WERI-Rb-1 (cell line): ENCODE measurements at regions not wholly inside any gene's neighbourhood (a gene's known extent, or its start where the extent isn't known, plus 50 kb on each side); places are given as distances from the start of the nearest gene placed in this dataset.

ENCODE experiments used
- DNase-seq: peaks from one replicate; pipeline ENCODE4 v3.0.0-alpha.2; 2020
- H3K27ac ChIP-seq: fragments of 250-450 bp; sonication (Bioruptor Pico); 2 replicates; pipeline ENCODE4 v1.5.1; 2020; ENCODE audit warnings: mild to moderate bottlenecking, moderate library complexity
- H3K27me3 ChIP-seq: fragments of 250-450 bp; sonication (Bioruptor Pico); 2 replicates; pipeline ENCODE4 v1.5.1; 2021; ENCODE audit warnings: mild to moderate bottlenecking, low read depth, moderate library complexity; ENCODE audit not compliant: insufficient read depth, severe bottlenecking
- H3K36me3 ChIP-seq: fragments of 250-450 bp; sonication (Bioruptor Pico); 2 replicates; pipeline ENCODE4 v1.5.1; 2020; ENCODE audit warnings: mild to moderate bottlenecking, moderate library complexity
- H3K4me3 ChIP-seq: 2 replicates; pipeline ENCODE4 v1.5.1; 2011; ENCODE audit warnings: low read depth, mild to moderate bottlenecking, control low read depth, low read length
- H3K9me3 ChIP-seq: fragments of 250-450 bp; sonication (Bioruptor Pico); 2 replicates; pipeline ENCODE4 v1.5.1; 2021; ENCODE audit warnings: mild to moderate bottlenecking, moderate library complexity; ENCODE audit not compliant: severe bottlenecking
- CTCF ChIP-seq: IDR thresholded peaks from 2 replicates; pipeline ENCODE4 v1.5.1; 2011; ENCODE audit warnings: low read depth, mild to moderate bottlenecking, control low read depth, inconsistent platforms, low read length

- H3K27ac ChIP-seq = no peak overlapping the region
- H3K4me3 ChIP-seq = no peak overlapping the region
- H3K36me3 ChIP-seq = no peaks in the 10 kb centered on the region
Measured at GRCh38 chr4:151459375-151459774, 50.4 kb downstream of the FHIP1A start.

GRCh38 chr4:151460434-151460833, 51.5 kb downstream of the FHIP1A start:
- no peaks in the 10 kb centered on the region for H3K9me3 ChIP-seq
- H3K36me3 ChIP-seq = no peaks in the 10 kb centered on the region
- no peak for TF ChIP-seq CTCF
- no peak for DNase-seq
- no peak overlapping the region for H3K27ac ChIP-seq
- no peak overlapping the region for H3K4me3 ChIP-seq
- no peaks in the 10 kb centered on the region for H3K27me3 ChIP-seq

More at GRCh38 chr4:151459375-151459774, 50.4 kb downstream of the FHIP1A start:
- no peak for TF ChIP-seq CTCF
- Histone ChIP-seq H3K9me3 (no peaks in the 10 kb centered on the region), H3K27me3 (no peaks in the 10 kb centered on the region)
- DNase-seq = no peak

- Histone ChIP-seq H3K9me3 (no peaks in the 10 kb centered on the region), H3K27ac (no peak overlapping the region), H3K4me3 (no peak overlapping the region), H3K36me3 (no peaks in the 10 kb centered on the region), H3K27me3 (no peaks in the 10 kb centered on the region)
- DNase-seq = no peak
- TF ChIP-seq CTCF = no peak
Measured at GRCh38 chr4:151462554-151462953, 53.6 kb downstream of the FHIP1A start.

GRCh38 chr4:151468715-151469696, 60.0 kb downstream of the FHIP1A start:
- TF ChIP-seq CTCF = no peak
- no peak overlapping the region for H3K4me3 ChIP-seq
- H3K9me3 ChIP-seq = no peaks in the 10 kb centered on the region
- no peaks in the 10 kb centered on the region for H3K27me3 ChIP-seq
- no peaks in the 10 kb centered on the region for H3K36me3 ChIP-seq
- no peak overlapping the region for H3K27ac ChIP-seq
- DNase-seq = no peak

- no peaks in the 10 kb centered on the region for H3K27me3 ChIP-seq
- DNase-seq = no peak
- no peak overlapping the region for H3K4me3 ChIP-seq
- no peaks in the 10 kb centered on the region for H3K36me3 ChIP-seq
- no peaks in the 10 kb centered on the region for H3K9me3 ChIP-seq
- no peak overlapping the region for H3K27ac ChIP-seq
- no peak for TF ChIP-seq CTCF
Measured at GRCh38 chr4:151469970-151470369, 61.0 kb downstream of the FHIP1A start.
